ENCODE measurements at regions not wholly inside any gene's neighbourhood (a gene's known extent, or its start where the extent isn't known, plus 50 kb on each side); places are given as distances from the start of the nearest gene placed in this dataset.

DNA sequence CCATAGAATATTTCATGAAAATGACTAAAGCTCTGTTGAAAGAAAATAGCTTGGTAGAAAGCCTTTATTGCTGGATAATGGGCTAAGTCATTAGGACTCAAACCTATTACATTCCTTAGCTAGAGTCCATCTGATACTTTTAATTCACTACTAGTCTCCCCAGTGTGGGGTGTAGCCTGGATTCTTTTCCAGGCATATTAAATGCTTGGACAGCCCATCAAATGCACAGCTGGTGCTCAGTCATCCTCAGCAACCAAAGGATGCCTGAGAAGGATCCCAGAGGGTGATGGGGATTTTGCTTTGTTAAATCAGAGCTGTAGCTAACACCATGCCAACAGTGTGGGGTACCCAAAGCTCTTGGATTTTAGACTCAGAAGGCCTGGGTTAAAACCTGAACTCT, 153.5 kb downstream of the DLEU7 start:
- H3K4me2 ChIP-seq = no peak overlapping the region
- no peaks in the 10 kb centered on the region for H3K27me3 ChIP-seq
- no peak overlapping the region for H3K4me3 ChIP-seq
- no peaks in the 10 kb centered on the region for H3K9me2 ChIP-seq (replicated peaks; ENCODE audit: insufficient read depth)
- H4K20me1 ChIP-seq (ENCODE audit: insufficient read depth, poor library complexity, severe bottlenecking) = no peaks in the 10 kb centered on the region
- H3K36me3 ChIP-seq (replicated peaks; ENCODE audit: insufficient read depth, low read depth) = no peaks in the 10 kb centered on the region
- H3K79me2 ChIP-seq = no peaks in the 10 kb centered on the region
- peaks cover 34% of the 10 kb centered on the region for H3K4me1 ChIP-seq (ENCODE audit: insufficient read depth)
- no peak overlapping the region for H2AFZ ChIP-seq
- TF ChIP-seq, protein P1, sequence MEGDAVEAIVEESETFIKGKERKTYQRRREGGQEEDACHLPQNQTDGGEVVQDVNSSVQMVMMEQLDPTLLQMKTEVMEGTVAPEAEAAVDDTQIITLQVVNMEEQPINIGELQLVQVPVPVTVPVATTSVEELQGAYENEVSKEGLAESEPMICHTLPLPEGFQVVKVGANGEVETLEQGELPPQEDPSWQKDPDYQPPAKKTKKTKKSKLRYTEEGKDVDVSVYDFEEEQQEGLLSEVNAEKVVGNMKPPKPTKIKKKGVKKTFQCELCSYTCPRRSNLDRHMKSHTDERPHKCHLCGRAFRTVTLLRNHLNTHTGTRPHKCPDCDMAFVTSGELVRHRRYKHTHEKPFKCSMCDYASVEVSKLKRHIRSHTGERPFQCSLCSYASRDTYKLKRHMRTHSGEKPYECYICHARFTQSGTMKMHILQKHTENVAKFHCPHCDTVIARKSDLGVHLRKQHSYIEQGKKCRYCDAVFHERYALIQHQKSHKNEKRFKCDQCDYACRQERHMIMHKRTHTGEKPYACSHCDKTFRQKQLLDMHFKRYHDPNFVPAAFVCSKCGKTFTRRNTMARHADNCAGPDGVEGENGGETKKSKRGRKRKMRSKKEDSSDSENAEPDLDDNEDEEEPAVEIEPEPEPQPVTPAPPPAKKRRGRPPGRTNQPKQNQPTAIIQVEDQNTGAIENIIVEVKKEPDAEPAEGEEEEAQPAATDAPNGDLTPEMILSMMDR (IDR thresholded peaks at IDR 0.05; ENCODE audit: poor library complexity) = no peak
- no peak for TF ChIP-seq EZH2 (IDR thresholded peaks at IDR 0.05; ENCODE audit: borderline replicate concordance)
- TF ChIP-seq EZH2phosphoT487 (IDR thresholded peaks at IDR 0.05; ENCODE audit: low read depth, severe bottlenecking, unreplicated experiment) = no peak
- no peaks in the 10 kb centered on the region for H3K9me3 ChIP-seq (ENCODE audit: low read depth)
- no peak overlapping the region for H3K27ac ChIP-seq
- DNase-seq (ENCODE audit: low spot score) = no peak

DNA sequence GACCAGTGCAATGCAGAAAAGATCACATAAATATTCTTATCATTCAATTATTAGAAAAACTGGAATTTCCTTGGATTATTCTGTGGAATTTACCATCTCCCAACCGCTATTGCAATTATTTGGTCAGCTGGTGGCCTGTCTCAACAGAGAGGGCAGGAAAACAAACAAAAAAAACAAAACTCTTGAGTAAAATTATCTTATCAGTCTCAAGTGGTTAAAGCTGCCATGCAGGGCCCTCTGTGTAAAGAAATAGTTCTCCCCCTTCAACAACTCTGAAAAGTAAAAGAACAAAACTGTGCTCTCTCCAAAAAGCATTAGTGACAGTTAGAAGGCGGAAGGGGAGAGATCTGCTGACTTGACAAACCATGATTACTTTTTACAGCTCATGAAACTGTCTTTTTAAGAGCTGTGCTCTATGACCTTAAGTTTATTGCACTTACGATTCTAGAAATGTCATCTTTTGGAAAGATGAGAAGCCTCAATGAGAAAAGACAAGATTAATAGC, 152.3 kb downstream of the DLEU7 start:
- Histone ChIP-seq H3K9me2 (replicated peaks; ENCODE audit: insufficient read depth) (no peaks in the 10 kb centered on the region), H3K9me3 (ENCODE audit: low read depth) (no peaks in the 10 kb centered on the region), H3K4me2 (peak overlapping the region; percentile 29), H4K20me1 (ENCODE audit: insufficient read depth, poor library complexity, severe bottlenecking) (no peaks in the 10 kb centered on the region), H3K79me2 (no peaks in the 10 kb centered on the region), H3K4me3 (no peak overlapping the region), H3K36me3 (replicated peaks; ENCODE audit: insufficient read depth, low read depth) (no peaks in the 10 kb centered on the region), H3K27me3 (no peaks in the 10 kb centered on the region), H3K4me1 (ENCODE audit: insufficient read depth) (peaks cover 34% of the 10 kb centered on the region), H3K27ac (peak overlapping the region; percentile 46), H2AFZ (peak overlapping the region; percentile 0)
- DNase-seq (ENCODE audit: low spot score) = no peak
- 20% methylated on average over 3 of the region's 3 CpGs for whole genome bisulfite sequencing (ENCODE audit: low lambda C conversion rate, missing lambda C conversion rate)
- TF ChIP-seq EZH2 (IDR thresholded peaks at IDR 0.05; ENCODE audit: borderline replicate concordance) (no peak), EZH2phosphoT487 (IDR thresholded peaks at IDR 0.05; ENCODE audit: low read depth, severe bottlenecking, unreplicated experiment) (no peak)
- TF ChIP-seq, protein P1 (IDR thresholded peaks at IDR 0.05; ENCODE audit: poor library complexity) = no peak

DNA sequence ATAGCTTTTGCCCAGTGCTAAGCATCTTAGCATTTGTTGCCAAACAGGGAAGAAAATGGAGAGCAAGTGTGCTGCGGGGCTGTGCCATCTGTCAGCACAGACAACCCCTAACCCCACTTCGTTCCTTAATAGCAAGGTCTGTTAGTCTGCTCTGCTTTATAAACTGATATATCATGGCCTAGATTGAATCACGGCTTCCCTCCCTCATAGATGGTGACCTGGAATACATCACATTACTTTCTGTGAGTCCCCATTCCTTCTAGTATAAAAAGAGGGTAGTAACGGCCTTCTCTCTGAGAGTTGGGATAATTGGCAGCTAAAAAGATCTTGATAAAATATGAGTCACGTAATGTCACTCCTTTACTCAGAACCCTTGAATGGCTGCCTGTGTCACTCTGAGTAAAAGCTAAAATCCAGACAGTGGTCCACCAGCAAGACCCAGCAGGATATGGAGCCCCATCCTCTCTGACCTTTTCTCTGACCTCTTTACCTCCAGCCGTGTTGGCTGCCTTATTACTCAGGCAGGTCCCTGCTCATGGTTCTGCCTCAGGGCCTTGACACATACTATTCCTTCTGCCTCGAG, 151.7 kb downstream of the DLEU7 start:
- H3K9me2 ChIP-seq (replicated peaks; ENCODE audit: insufficient read depth) = no peaks in the 10 kb centered on the region

More for the DNA sequence above, 151.7 kb downstream of the DLEU7 start:
- Histone ChIP-seq H3K4me2 (no peak overlapping the region), H3K36me3 (replicated peaks; ENCODE audit: insufficient read depth, low read depth) (no peaks in the 10 kb centered on the region), H3K79me2 (no peaks in the 10 kb centered on the region), H4K20me1 (ENCODE audit: insufficient read depth, poor library complexity, severe bottlenecking) (no peaks in the 10 kb centered on the region), H3K27ac (peak overlapping the region; percentile 46), H3K4me1 (ENCODE audit: insufficient read depth) (peaks cover 34% of the 10 kb centered on the region), H3K4me3 (no peak overlapping the region), H2AFZ (peak overlapping the region; percentile 0), H3K9me3 (ENCODE audit: low read depth) (no peaks in the 10 kb centered on the region), H3K27me3 (no peaks in the 10 kb centered on the region)
- TF ChIP-seq EZH2phosphoT487 (IDR thresholded peaks at IDR 0.05; ENCODE audit: low read depth, severe bottlenecking, unreplicated experiment) (no peak), EZH2 (IDR thresholded peaks at IDR 0.05; ENCODE audit: borderline replicate concordance) (no peak)
- TF ChIP-seq, protein P1 (IDR thresholded peaks at IDR 0.05; ENCODE audit: poor library complexity) = no peak
- 58% methylated on average over 7 of the region's 7 CpGs for WGBS (ENCODE audit: low lambda C conversion rate, missing lambda C conversion rate)
- no peak for DNase-seq (ENCODE audit: low spot score)

Measured in hepatocyte (in vitro differentiated cells).